Breast epithelium (tissue), 4 donors: ENCODE measurements at regions not wholly inside any gene's neighbourhood (a gene's known extent, or its start where the extent isn't known, plus 50 kb on each side); places are given as distances from the start of the nearest gene placed in this dataset.
"Not testable (repeated sequence)": the region's sequence is repeated elsewhere in the genome, so short reads cannot be mapped to it uniquely, and the experiment has no call there.

Experiments used
- DNase-seq, 2 donors: peaks; one replicate each; pipeline ENCODE4 v3.0.0-alpha.2; 2019; ENCODE audit warnings: low spot score in 2 of 2
- H3K27ac ChIP-seq, 2 donors: fragments of 200-600 bp; sonication (generic) in 1 of 2; one replicate each; pipeline ENCODE4 v1.5.1; 2016 to 2019; ENCODE audit warnings: mild to moderate bottlenecking in 1 of 2
- H3K27me3 ChIP-seq, 2 donors: fragments of 200-600 bp; sonication (generic) in 1 of 2; one replicate each; pipeline versions ENCODE4 v1.5.1 to v1.6.0; 2017 to 2019; ENCODE audit warnings: control low read depth in 1 of 2, mild to moderate bottlenecking in 1 of 2
- H3K36me3 ChIP-seq: fragments of 200-600 bp; one replicate; pipeline ENCODE4 v1.5.1; 2019
- H3K4me1 ChIP-seq, 2 donors: fragments of 200-600 bp; sonication (generic); one replicate each; pipeline ENCODE4 v1.5.1; 2016 to 2019; ENCODE audit warnings: control low read depth in 1 of 2
- H3K4me3 ChIP-seq, 3 donors: fragments of 200-600 bp; sonication (generic); 1 replicate in 2 of 3; 2 replicates in 1 of 3; pipeline ENCODE4 v1.5.1; 2016 to 2019; ENCODE audit warnings: mild to moderate bottlenecking in 3 of 3, moderate library complexity in 2 of 3
- H3K9me3 ChIP-seq, 2 donors: fragments of 200-600 bp; sonication (generic) in 1 of 2; one replicate each; pipeline ENCODE4 v1.5.1; 2016 to 2019; ENCODE audit warnings: control low read depth in 1 of 2
- POLR2A ChIP-seq: fragments of 450-650 bp; IDR thresholded peaks from one replicate; pipeline ENCODE4 v1.6.1; 2016; ENCODE audit warnings: antibody characterized with exemption, mild to moderate bottlenecking, moderate library complexity
- POLR2AphosphoS5 ChIP-seq, 3 donors: sonication (generic); formaldehyde crosslinking; IDR thresholded peaks; one replicate each; pipeline ENCODE4 v1.6.1; 2017; ENCODE audit warnings: antibody characterized with exemption in 3 of 3
- intact Hi-C: fragments of 100-400 bp; cut with DNase I; formaldehyde crosslinking; loops from one replicate; pipeline ENCODE4 v1.15.1; 2023; ENCODE audit warnings: low total_unique reads
- TF ChIP-seq, protein P1 (sequence below), 3 donors: fragments of 450-650 bp; IDR thresholded peaks; one replicate each; pipeline ENCODE4 v1.5.1; 2016 to 2017; ENCODE audit warnings: antibody characterized with exemption in 3 of 3, mild to moderate bottlenecking in 3 of 3, moderate library complexity in 3 of 3

DNA sequence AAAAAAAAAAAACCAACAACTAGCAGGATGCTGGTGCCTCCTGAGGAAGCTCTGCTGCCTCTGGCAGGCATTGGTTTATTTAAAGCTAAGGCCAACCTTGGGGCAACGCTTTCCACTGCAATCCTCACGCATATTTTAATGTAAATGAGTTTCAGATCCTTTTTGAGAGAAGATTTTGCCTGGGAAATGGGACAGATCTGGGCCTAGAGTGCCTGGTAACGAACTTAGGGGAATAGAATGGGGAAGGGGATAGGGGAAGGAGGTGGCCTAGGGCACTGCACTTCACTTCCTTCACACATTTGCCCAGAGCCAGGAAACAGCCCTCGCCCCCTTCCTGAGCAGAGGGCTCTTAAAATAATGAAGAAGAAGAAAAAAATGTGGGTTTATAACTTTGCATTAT is 132.7 kb upstream of the TMEM170B start:
- Histone ChIP-seq H3K9me3 (no peaks in the 10 kb centered on the region), H3K4me1 (no peaks in the 10 kb centered on the region), H3K27me3 (no peaks in the 10 kb centered on the region), H3K27ac (no peak overlapping the region), H3K4me3 (no peak overlapping the region), H3K36me3 (no peaks in the 10 kb centered on the region)
- TF ChIP-seq, protein P1, sequence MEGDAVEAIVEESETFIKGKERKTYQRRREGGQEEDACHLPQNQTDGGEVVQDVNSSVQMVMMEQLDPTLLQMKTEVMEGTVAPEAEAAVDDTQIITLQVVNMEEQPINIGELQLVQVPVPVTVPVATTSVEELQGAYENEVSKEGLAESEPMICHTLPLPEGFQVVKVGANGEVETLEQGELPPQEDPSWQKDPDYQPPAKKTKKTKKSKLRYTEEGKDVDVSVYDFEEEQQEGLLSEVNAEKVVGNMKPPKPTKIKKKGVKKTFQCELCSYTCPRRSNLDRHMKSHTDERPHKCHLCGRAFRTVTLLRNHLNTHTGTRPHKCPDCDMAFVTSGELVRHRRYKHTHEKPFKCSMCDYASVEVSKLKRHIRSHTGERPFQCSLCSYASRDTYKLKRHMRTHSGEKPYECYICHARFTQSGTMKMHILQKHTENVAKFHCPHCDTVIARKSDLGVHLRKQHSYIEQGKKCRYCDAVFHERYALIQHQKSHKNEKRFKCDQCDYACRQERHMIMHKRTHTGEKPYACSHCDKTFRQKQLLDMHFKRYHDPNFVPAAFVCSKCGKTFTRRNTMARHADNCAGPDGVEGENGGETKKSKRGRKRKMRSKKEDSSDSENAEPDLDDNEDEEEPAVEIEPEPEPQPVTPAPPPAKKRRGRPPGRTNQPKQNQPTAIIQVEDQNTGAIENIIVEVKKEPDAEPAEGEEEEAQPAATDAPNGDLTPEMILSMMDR (IDR thresholded peaks at IDR 0.05) = no peak
- no peak for TF ChIP-seq POLR2AphosphoS5 (IDR thresholded peaks at IDR 0.05)
- TF ChIP-seq POLR2A = no peak
- intact Hi-C loops = no loop called here
- DNase-seq = no peak

DNA sequence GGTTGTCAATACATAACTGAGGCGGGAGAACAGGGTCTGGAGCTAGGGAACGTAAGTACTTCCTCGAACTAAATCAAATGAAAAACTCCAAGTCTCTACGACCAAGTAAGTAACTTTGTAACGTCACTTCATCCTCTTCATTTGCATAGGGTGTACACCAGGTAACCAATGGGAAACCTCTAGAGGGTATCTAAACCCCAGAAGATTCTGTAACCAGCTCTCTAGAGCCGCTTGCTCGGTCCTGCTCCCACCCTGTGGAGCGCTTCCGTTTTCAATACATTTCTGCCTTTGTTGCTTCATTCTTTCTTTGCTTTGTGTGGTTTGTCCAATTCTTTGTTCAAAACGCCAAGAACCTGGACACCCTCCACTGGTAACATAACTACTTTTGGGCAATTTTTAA is 133.5 kb upstream of the TMEM170B start:
- Histone ChIP-seq H3K9me3 (no peaks in the 10 kb centered on the region), H3K4me1 (no peaks in the 10 kb centered on the region), H3K27me3 (no peaks in the 10 kb centered on the region), H3K4me3 (no peak overlapping the region), H3K36me3 (no peaks in the 10 kb centered on the region), H3K27ac (peak overlapping the region in 1 of 2 donors; percentile 33)
- intact Hi-C loops = no loop called here
- DNase-seq = no peak
- TF ChIP-seq POLR2A (no peak), POLR2AphosphoS5 (IDR thresholded peaks at IDR 0.05) (no peak)
- TF ChIP-seq, protein P1 (IDR thresholded peaks at IDR 0.05) = no peak

DNA sequence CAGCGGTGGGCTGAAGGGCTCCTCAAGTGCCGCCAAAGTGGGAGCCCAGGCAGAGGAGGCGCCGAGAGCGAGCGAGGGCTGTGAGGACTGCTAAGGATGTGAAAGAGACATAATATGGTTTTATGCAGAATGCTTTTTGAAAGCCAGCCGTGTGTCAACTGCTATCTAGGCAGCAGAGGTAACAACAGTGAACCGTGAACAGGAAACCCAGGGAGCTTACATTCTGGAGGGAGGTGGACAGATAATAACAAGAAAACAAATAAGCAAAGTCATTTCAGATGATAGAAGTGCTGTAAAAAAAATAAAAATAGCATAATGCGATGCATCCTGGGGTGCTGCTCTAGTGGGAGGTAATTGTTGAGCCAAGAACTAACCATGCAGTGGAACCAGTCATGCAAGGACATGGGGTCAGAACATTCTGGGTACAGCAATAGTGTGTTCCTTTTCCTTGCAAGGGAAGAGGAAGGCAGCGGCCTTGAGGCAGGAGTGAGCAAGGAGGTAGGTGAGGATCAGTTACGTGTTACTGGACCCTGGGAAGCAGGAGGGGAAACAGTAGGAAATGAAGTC is 134.4 kb upstream of the TMEM170B start:
- TF ChIP-seq POLR2A (no peak), POLR2AphosphoS5 (IDR thresholded peaks at IDR 0.05) (no peak)
- TF ChIP-seq, protein P1 (IDR thresholded peaks at IDR 0.05) = no peak
- intact Hi-C loops = no loop called here
- H3K9me3 ChIP-seq = no peaks in the 10 kb centered on the region
- H3K27me3 ChIP-seq = no peaks in the 10 kb centered on the region
- no peaks in the 10 kb centered on the region for H3K4me1 ChIP-seq
- no peak overlapping the region for H3K4me3 ChIP-seq
- H3K27ac ChIP-seq = no peak overlapping the region
- no peaks in the 10 kb centered on the region for H3K36me3 ChIP-seq
- DNase-seq = no peak

DNA sequence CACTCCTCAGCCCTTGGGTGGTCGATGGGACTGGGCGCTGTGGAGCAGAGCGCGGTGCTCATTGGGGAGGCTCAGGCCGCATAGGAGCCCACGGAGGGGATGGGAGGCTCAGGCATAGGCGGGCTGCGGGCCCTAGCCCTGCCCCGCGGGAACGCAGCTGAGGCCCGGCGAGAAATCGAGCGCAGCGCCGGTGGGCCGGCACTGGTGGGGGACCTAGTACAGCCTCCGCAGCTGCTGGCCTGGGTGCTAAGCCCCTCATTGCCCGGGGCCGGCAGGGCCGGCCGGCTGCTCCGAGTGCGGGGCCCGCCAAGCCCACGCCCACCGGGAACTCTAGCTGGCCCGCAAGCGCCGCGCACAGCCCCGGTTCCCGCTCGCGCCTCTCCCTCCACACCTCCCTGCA is 135.0 kb upstream of the TMEM170B start:
- H3K27me3 ChIP-seq, H3K27ac ChIP-seq, DNase-seq, H3K4me3 ChIP-seq, H3K4me1 ChIP-seq, intact Hi-C loops, H3K9me3 ChIP-seq, H3K36me3 ChIP-seq: not testable (repeated sequence)

DNA sequence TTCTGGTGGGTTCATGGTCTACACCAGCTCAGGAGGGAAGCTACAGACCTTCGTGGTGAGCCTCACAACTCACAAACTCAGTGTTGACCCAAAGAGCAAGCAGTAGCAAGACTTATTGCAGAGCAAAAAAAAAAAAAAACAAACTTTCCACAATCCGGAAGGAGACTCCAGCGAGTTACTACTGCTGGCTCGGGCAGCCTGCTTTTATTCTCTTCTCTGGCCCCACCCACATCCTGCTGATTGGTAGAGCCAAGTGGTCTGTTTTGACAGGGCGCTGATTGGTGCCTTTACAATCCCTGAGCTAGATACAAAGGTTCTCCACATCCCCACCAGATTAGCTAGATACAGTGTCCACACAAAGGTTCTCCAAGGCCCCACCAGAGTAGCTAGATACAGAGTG is 135.6 kb upstream of the TMEM170B start:
- H3K4me3 ChIP-seq, H3K27me3 ChIP-seq, H3K4me1 ChIP-seq, H3K36me3 ChIP-seq, H3K9me3 ChIP-seq, H3K27ac ChIP-seq, intact Hi-C loops, DNase-seq: not testable (repeated sequence)

DNA sequence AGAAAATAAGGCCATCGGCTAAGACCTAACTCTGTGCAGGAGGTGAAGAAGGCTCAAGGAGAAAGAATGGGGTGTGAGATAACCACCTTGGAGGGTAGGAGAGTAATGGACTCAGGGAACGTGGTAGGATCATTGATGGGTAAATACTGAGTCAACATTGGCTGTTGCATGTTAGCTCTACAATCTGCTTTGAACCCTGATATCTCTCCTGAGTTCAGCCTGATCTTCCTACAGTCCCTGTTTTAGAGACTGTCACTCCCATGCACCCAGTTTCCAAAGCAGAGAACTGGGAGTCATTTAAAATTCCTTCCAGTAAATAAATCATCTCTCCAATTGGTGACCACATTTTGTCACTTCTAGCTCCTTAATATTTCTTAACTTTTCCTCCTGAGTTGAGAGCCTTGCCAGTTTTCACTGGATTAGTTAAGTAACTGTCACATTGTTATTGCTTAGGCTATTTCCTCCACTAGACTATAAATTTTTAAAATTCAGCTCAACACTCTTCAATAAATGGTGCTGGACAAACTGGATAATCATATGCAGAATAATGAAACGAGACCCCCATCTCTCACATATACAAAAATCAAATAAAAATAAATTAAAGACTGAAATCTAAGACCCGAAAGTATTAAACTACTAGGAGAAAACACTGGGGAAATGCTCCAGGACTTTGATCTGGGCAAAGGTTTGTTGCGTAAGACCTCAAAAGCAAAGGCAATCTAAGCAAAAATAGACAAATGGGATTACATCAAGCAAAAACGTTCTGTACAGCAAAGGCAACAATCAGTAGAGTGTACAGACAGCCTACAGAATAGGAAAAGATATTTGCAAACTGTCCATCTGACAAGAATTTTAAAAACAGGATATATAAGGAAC is 138.9 kb upstream of the TMEM170B start:
- Histone ChIP-seq H3K27ac (peak overlapping the region in 1 of 2 donors; percentile 25), H3K27me3 (no peaks in the 10 kb centered on the region), H3K36me3 (no peaks in the 10 kb centered on the region), H3K4me1 (peaks cover 0 to 6% of the 10 kb centered on the region in 2 donors), H3K4me3 (no peak overlapping the region), H3K9me3 (no peaks in the 10 kb centered on the region)
- TF ChIP-seq POLR2AphosphoS5 (IDR thresholded peaks at IDR 0.05) (no peak), POLR2A (no peak)
- TF ChIP-seq, protein P1 (IDR thresholded peaks at IDR 0.05) = no peak
- DNase-seq = no peak
- intact Hi-C loops = loop anchor here (2.0 kb wide), 1 partner anchor 74 kb away; no protein-coding TSS in a partner anchor
